Neural cell (in vitro differentiated cells): ENCODE measurements at regions not wholly inside any gene's neighbourhood (a gene's known extent, or its start where the extent isn't known, plus 50 kb on each side); places are given as distances from the start of the nearest gene placed in this dataset.
"Not testable (repeated sequence)": the region's sequence is repeated elsewhere in the genome, so short reads cannot be mapped to it uniquely, and the experiment has no call there.

Experiments
- CTCF ChIP-seq: fragments of 450-650 bp; IDR thresholded peaks from 2 replicates; pipeline ENCODE4 v1.5.1; 2014; ENCODE audit warnings: antibody characterized with exemption, mild to moderate bottlenecking, moderate library complexity; ENCODE audit not compliant: poor library complexity, severe bottlenecking
- EP300 ChIP-seq: fragments of 450-650 bp; conservative IDR thresholded peaks from 2 replicates; pipeline ENCODE4 v1.6.1; 2014; ENCODE audit warnings: antibody characterized with exemption, mild to moderate bottlenecking, moderate library complexity; ENCODE audit not compliant: poor library complexity, severe bottlenecking
- EZH2 ChIP-seq: fragments of 200-600, 300-800 bp; shearing (Covaris generic), sonication (generic); IDR thresholded peaks from 2 replicates; pipeline ENCODE4 v1.6.1; 2014; ENCODE audit warnings: antibody characterized with exemption, low read length, borderline replicate concordance, mild to moderate bottlenecking; ENCODE audit not compliant: insufficient read depth, poor library complexity, severe bottlenecking
- POLR2AphosphoS5 ChIP-seq: IDR thresholded peaks from 2 replicates; pipeline ENCODE4 v1.6.1; 2012
- TAF1 ChIP-seq: IDR thresholded peaks from 2 replicates; pipeline ENCODE4 v1.6.1; 2012; ENCODE audit warnings: low read depth
- TF ChIP-seq, protein P1 (sequence below): IDR thresholded peaks from 2 replicates; pipeline ENCODE4 v1.6.1; 2012; ENCODE audit warnings: borderline replicate concordance

DNA sequence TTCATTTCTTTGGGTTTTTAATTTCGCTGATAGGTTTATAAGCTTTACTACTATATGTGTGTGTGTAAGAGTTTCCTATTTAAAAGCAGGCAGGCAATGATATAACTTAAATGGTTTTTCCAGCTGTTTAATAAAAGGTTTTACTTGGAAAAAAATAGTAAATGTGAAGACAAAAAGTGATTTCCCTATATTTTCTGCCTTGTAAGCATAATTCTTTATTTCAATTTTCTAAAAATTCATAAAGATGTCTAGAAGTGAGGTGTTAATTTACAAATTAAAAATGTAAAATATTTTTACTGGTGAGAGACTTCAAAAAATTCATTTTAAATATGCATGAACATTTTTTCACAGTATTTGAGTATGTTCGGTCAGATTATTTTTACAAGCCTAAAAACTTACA, 161.8 kb downstream of the SEPTIN7 start:
- not testable (repeated sequence) for TF ChIP-seq CTCF, EZH2, POLR2AphosphoS5, TAF1, EP300
- TF ChIP-seq, protein P1, sequence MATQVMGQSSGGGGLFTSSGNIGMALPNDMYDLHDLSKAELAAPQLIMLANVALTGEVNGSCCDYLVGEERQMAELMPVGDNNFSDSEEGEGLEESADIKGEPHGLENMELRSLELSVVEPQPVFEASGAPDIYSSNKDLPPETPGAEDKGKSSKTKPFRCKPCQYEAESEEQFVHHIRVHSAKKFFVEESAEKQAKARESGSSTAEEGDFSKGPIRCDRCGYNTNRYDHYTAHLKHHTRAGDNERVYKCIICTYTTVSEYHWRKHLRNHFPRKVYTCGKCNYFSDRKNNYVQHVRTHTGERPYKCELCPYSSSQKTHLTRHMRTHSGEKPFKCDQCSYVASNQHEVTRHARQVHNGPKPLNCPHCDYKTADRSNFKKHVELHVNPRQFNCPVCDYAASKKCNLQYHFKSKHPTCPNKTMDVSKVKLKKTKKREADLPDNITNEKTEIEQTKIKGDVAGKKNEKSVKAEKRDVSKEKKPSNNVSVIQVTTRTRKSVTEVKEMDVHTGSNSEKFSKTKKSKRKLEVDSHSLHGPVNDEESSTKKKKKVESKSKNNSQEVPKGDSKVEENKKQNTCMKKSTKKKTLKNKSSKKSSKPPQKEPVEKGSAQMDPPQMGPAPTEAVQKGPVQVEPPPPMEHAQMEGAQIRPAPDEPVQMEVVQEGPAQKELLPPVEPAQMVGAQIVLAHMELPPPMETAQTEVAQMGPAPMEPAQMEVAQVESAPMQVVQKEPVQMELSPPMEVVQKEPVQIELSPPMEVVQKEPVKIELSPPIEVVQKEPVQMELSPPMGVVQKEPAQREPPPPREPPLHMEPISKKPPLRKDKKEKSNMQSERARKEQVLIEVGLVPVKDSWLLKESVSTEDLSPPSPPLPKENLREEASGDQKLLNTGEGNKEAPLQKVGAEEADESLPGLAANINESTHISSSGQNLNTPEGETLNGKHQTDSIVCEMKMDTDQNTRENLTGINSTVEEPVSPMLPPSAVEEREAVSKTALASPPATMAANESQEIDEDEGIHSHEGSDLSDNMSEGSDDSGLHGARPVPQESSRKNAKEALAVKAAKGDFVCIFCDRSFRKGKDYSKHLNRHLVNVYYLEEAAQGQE = not testable (repeated sequence)
